ENCODE measurements at regions not wholly inside any gene's neighbourhood (a gene's known extent, or its start where the extent isn't known, plus 50 kb on each side); places are given as distances from the start of the nearest gene placed in this dataset.
A peak's percentile ranks its signal among the peaks of the same experiment; 100 is the strongest.

DNA sequence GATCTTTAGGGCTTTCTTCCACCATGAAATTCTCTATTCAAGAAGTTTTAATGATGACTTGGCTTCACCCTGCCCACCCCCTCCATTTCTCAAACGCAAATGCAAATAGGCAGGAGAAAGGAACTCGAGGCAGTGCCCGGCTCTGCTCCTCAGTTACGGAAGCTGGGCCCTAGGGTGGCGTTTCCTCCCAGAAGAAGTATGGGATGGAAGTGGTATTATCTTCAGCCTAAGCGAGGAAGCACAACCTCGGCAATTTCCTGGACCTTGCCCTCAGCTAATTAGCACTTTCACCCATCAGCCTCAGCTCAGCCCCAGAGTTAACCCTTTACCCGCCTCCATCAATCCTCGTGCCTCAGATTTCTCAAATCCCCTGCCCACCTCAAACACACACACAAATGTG is 58.2 kb upstream of the LRRC55 start:
- DNase-seq (ENCODE audit: low spot score) = no peak
- TF ChIP-seq, protein P1, sequence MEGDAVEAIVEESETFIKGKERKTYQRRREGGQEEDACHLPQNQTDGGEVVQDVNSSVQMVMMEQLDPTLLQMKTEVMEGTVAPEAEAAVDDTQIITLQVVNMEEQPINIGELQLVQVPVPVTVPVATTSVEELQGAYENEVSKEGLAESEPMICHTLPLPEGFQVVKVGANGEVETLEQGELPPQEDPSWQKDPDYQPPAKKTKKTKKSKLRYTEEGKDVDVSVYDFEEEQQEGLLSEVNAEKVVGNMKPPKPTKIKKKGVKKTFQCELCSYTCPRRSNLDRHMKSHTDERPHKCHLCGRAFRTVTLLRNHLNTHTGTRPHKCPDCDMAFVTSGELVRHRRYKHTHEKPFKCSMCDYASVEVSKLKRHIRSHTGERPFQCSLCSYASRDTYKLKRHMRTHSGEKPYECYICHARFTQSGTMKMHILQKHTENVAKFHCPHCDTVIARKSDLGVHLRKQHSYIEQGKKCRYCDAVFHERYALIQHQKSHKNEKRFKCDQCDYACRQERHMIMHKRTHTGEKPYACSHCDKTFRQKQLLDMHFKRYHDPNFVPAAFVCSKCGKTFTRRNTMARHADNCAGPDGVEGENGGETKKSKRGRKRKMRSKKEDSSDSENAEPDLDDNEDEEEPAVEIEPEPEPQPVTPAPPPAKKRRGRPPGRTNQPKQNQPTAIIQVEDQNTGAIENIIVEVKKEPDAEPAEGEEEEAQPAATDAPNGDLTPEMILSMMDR (IDR thresholded peaks at IDR 0.05; ENCODE audit: extremely low read depth, missing control alignments) = no peak

DNA sequence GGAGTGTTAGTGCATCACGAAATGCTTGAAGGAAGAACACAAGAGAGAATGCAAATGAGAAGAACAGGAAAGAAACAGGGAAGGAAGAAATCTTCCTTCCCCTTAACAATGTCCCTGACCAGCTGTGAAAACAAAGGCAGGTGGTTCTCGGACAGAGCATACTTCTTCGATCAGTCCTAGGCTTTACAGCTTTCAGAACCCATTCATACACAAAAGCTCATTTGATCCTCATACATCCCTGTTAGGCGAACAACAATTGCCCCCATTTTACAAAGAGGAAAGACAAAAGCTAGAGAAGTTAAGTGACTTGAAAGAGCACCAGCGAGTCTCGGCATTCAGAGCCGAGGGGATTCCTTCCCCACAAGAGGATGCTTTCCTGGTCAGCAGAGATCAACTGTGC is 57.2 kb upstream of the LRRC55 start:
- DNase-seq (ENCODE audit: low spot score) = no peak
- TF ChIP-seq, protein P1 (IDR thresholded peaks at IDR 0.05; ENCODE audit: extremely low read depth, missing control alignments) = no peak

DNA sequence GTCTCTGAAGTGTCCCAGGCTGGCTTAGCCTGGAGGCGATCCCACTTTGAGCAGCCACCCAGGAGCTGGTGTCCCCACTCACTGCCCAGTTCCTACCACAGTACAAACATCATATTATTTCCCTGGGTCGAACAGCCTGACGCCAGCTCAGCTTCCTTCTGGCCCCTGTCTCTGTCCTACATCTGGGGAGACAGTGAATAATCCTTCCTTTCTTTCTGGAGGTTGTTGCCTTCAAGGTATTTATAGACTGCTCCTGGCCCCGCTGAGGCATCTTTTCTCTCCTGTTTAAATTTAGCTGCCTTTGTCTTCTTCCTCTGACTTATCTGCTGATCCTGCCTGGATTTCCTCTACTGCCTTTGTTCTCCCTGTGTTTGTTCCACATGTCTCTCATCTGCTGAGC is 56.8 kb upstream of the LRRC55 start:
- DNase-seq (ENCODE audit: low spot score) = no peak
- TF ChIP-seq, protein P1 (IDR thresholded peaks at IDR 0.05; ENCODE audit: extremely low read depth, missing control alignments) = no peak

DNA sequence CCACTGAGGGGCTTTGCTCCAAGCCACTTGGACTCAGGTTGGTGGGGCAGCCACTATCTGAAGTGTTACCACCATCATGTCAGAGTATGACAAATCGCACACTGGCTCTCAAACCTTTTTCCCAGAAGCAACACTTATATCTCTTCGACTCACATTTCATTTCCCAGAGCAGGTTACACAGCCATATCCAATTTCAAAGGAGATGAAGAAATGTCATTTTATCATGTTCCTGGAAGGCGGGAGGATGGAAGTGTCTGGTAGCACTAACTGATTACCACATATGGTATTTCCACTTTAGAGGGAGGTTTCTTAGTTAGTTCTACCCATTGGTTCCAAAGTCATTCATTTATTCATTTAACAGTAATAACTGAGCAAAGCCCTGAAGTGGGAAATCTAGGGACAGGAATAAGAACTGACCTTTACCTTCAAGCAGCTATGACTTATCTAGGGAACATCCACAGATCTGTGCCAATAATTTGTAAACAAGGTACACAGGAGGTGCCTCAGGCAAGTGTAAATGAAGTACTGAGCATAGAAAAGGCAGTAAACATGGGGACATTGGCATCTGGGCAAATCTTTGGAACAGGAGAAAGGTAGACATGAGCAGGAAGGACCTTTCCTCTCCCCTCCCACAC is 54.9 kb upstream of the LRRC55 start:
- DNase-seq (ENCODE audit: low spot score) = no peak
- TF ChIP-seq, protein P1 (IDR thresholded peaks at IDR 0.05; ENCODE audit: extremely low read depth, missing control alignments) = no peak

DNA sequence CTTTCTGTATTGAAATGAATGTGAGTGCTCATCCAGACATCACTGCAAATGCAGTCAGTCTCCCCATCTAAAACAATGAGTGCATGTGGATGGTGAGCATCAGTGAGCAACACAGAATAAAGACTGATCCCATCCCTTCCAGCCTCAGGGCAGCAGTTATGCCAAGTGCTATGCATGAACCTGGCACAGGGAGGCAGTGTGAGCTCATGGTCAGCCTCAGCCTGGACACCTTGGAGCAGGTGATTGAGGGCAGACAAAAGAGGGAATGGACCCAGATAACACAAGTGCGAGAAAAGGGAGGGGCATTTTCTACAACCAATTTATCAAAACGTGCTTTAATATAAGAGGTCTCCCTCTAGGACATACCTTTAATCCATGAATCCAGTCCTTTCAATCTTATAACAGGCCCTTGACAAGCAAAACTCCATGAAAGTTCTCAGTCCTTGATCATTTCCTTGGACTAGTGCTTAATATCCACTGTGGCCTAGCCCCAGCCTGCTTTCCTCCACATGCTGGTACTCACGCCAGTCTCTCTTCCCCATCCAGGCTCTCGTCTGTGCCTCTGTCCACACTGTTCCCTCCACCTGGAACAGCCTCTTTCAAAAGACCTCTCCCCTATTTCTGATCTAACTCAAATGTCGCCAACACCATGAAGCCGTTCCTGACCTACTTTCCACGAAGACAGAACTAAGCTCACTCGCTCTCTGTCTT is 50.5 kb upstream of the LRRC55 start:
- TF ChIP-seq, protein P1 (IDR thresholded peaks at IDR 0.05; ENCODE audit: extremely low read depth, missing control alignments) = peak; percentile 26

More for the DNA sequence above, 50.5 kb upstream of the LRRC55 start:
- DNase-seq (ENCODE audit: low spot score) = no peak

Measured in GM20000 (cell line).